Lower lobe of right lung (tissue), 2 donors: ENCODE measurements at regions not wholly inside any gene's neighbourhood (a gene's known extent, or its start where the extent isn't known, plus 50 kb on each side); places are given as distances from the start of the nearest gene placed in this dataset.

Source experiments
- ATAC-seq, 2 donors: fragments of 200-7000 bp; cut with Tn5 transposase; one replicate each; pipeline ENCODE4 v1.9.1; 2020 to 2022; ENCODE audit warnings: mild to moderate bottlenecking in 2 of 2, moderate library complexity in 2 of 2
- DNase-seq: peaks from one replicate; pipeline ENCODE4 v3.0.0-alpha.2; 2020
- H3K27ac ChIP-seq: fragments of 200-600 bp; one replicate; pipeline ENCODE4 v1.8.0; 2022
- H3K27me3 ChIP-seq: fragments of 200-600 bp; one replicate; pipeline ENCODE4 v1.8.0; 2022; ENCODE audit warnings: low read depth
- H3K36me3 ChIP-seq: fragments of 200-600 bp; one replicate; pipeline ENCODE4 v1.8.0; 2022; ENCODE audit warnings: mild to moderate bottlenecking
- H3K4me1 ChIP-seq: fragments of 200-600 bp; one replicate; pipeline ENCODE4 v1.8.0; 2022
- H3K4me3 ChIP-seq: fragments of 200-600 bp; one replicate; pipeline ENCODE4 v1.8.0; 2022; ENCODE audit warnings: mild to moderate bottlenecking
- H3K9me3 ChIP-seq: fragments of 200-600 bp; one replicate; pipeline ENCODE4 v1.8.0; 2022
- intact Hi-C: fragments of 100-400 bp; cut with DNase I; formaldehyde crosslinking; loops from one replicate; pipeline ENCODE4 v1.11.0; 2022
- TF ChIP-seq, protein P1 (sequence below): fragments of 200-600 bp; IDR thresholded peaks from one replicate; pipeline ENCODE4 v1.8.0; 2022; ENCODE audit warnings: antibody characterized with exemption, mild to moderate bottlenecking
- donor health status: DM: no; HTN: yes; CAD: no; lungs with severe emphysema.

- Histone ChIP-seq H3K36me3 (no peaks in the 10 kb centered on the region), H3K9me3 (no peaks in the 10 kb centered on the region), H3K27me3 (no peaks in the 10 kb centered on the region), H3K4me3 (no peak overlapping the region), H3K27ac (no peak overlapping the region), H3K4me1 (no peaks in the 10 kb centered on the region)
- intact Hi-C loops: no loop called here
- DNase-seq (no peak), ATAC-seq (no peak)
- TF ChIP-seq, protein P1, sequence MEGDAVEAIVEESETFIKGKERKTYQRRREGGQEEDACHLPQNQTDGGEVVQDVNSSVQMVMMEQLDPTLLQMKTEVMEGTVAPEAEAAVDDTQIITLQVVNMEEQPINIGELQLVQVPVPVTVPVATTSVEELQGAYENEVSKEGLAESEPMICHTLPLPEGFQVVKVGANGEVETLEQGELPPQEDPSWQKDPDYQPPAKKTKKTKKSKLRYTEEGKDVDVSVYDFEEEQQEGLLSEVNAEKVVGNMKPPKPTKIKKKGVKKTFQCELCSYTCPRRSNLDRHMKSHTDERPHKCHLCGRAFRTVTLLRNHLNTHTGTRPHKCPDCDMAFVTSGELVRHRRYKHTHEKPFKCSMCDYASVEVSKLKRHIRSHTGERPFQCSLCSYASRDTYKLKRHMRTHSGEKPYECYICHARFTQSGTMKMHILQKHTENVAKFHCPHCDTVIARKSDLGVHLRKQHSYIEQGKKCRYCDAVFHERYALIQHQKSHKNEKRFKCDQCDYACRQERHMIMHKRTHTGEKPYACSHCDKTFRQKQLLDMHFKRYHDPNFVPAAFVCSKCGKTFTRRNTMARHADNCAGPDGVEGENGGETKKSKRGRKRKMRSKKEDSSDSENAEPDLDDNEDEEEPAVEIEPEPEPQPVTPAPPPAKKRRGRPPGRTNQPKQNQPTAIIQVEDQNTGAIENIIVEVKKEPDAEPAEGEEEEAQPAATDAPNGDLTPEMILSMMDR: no peak
These were observed 1755.3 kb upstream of the SPRY2 start for GRCh38 chr13:82096256-82096655.

DNA sequence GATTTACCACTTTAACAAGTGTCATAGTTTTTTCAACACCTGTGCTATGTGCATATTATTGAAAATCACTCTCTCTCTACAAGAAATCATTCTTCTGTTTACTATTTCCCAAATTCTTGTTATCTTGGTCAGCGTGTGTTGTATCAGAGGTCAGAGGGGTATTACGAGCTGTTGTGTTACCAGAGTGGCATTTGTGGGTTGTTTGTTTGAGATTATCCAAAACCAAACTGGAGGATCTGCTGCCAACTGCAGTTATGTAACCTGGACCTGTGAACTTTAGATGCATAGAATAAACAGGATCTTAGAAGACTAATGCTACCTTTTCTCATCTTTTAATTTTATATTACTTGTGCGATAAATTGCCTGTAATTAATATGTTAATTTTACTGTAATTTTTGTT lies 1751.4 kb upstream of the SPRY2 start:
- Histone ChIP-seq H3K27me3 (no peaks in the 10 kb centered on the region), H3K9me3 (no peaks in the 10 kb centered on the region), H3K4me1 (no peaks in the 10 kb centered on the region), H3K4me3 (no peak overlapping the region), H3K27ac (no peak overlapping the region), H3K36me3 (no peaks in the 10 kb centered on the region)
- TF ChIP-seq, protein P1: no peak
- no peak for ATAC-seq
- intact Hi-C loops: no loop called here
- no peak for DNase-seq

DNA sequence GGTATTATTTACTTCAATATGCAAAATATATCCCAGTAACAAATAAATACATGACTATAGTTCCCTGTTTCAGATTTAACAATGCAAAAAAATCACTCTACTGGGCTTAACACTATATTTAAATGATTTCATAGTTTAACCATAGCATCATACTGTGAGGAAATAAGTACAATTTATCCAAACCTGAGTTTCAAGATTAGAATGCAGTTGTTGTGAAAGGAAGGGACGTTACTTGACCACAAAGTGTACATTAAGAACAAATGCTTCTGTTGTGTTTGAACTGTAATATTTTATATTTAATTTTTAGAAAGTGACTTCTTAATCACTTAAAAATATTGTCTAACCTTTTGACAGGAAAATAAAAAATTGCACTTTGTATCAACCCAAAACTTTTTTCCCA lies 1747.9 kb upstream of the SPRY2 start:
- TF ChIP-seq, protein P1: no peak
- Histone ChIP-seq H3K36me3 (no peaks in the 10 kb centered on the region), H3K4me3 (no peak overlapping the region), H3K9me3 (no peaks in the 10 kb centered on the region), H3K27me3 (no peaks in the 10 kb centered on the region), H3K4me1 (no peaks in the 10 kb centered on the region), H3K27ac (no peak overlapping the region)
- no peak for ATAC-seq
- no peak for DNase-seq
- intact Hi-C loops: no loop called here

DNA sequence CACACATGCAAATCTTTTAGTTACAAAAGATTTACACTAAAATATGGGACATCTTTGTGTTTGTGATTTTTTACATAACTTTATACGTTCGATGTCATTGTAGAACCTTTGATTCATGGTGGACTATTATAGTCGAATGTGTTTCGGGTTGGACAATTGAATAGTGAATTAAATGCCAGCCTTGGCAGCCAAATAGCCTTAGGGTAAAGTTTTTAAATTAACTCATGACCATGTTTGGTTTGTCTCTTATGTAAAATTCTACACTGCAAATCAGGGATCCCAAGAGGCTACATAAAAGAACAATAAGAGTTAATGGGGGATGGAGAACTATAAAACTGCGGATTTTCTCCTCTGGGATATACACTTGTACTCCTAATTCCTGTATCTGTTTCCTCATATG lies 1735.6 kb upstream of the SPRY2 start:
- no peaks in the 10 kb centered on the region for H3K9me3 ChIP-seq
- H3K4me1 ChIP-seq: no peaks in the 10 kb centered on the region
- H3K27me3 ChIP-seq: no peaks in the 10 kb centered on the region
- H3K27ac ChIP-seq: no peak overlapping the region
- TF ChIP-seq, protein P1: no peak
- H3K4me3 ChIP-seq: no peak overlapping the region
- no peaks in the 10 kb centered on the region for H3K36me3 ChIP-seq
- DNase-seq (no peak), ATAC-seq (no peak)
- intact Hi-C loops: no loop called here

DNA sequence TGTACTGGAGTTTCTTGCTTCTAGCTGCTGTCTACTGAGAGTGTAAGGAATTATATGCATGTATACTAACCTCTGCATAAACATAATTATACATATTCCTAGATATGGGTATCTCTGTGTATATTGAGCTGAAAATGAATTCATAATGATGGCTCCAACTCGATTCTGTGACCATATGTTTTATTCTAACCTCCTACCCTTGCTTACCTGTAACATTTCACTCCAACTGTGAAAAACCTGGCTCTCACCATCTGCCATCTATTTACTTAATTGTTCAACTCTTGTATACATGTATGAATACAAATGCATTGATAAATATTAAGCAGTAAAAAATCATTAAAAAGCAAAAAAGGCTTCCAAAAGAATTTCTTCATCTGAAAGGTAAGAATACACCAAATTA lies 1729.5 kb upstream of the SPRY2 start:
- Histone ChIP-seq H3K27me3 (no peaks in the 10 kb centered on the region), H3K4me3 (no peak overlapping the region), H3K4me1 (no peaks in the 10 kb centered on the region), H3K9me3 (no peaks in the 10 kb centered on the region), H3K36me3 (no peaks in the 10 kb centered on the region), H3K27ac (no peak overlapping the region)
- TF ChIP-seq, protein P1: no peak
- intact Hi-C loops: no loop called here
- no peak for ATAC-seq
- DNase-seq: no peak

- Histone ChIP-seq H3K27me3 (no peaks in the 10 kb centered on the region), H3K36me3 (no peaks in the 10 kb centered on the region), H3K27ac (no peak overlapping the region), H3K4me3 (no peak overlapping the region), H3K4me1 (no peaks in the 10 kb centered on the region), H3K9me3 (no peaks in the 10 kb centered on the region)
- ATAC-seq (no peak), DNase-seq (no peak)
- intact Hi-C loops: no loop called here
- TF ChIP-seq, protein P1: no peak
These were observed 1721.8 kb upstream of the SPRY2 start for GRCh38 chr13:82062772-82063171.
